SU-DHL-6 (cell line): ENCODE measurements at regions not wholly inside any gene's neighbourhood (a gene's known extent, or its start where the extent isn't known, plus 50 kb on each side); places are given as distances from the start of the nearest gene placed in this dataset.

Experiments used
- H2AFZ ChIP-seq: fragments of 200-600 bp; sonication (generic); 2 replicates; pipeline ENCODE4 v1.6.1; 2014; ENCODE audit warnings: low read depth, mild to moderate bottlenecking, moderate library complexity, mixed read lengths, antibody characterized with exemption, low read length; ENCODE audit not compliant: severe bottlenecking
- H3F3A ChIP-seq: fragments of 200-600 bp; shearing (Covaris generic); 2 replicates; pipeline ENCODE4 v1.6.0; 2016; ENCODE audit warnings: antibody characterized with exemption, mild to moderate bottlenecking; ENCODE audit not compliant: insufficient read depth
- H3K27ac ChIP-seq: fragments of 200-600 bp; sonication (generic); 2 replicates; pipeline ENCODE4 v1.5.1; 2016; ENCODE audit warnings: low read depth, mild to moderate bottlenecking, low read length, moderate library complexity, mixed read lengths
- H3K27me3 ChIP-seq: fragments of 200-600 bp; sonication (generic), shearing (Covaris generic); 2 replicates; pipeline ENCODE4 v1.6.0; 2014; ENCODE audit warnings: mild to moderate bottlenecking, low read length
- H3K36me3 ChIP-seq: fragments of 200-600 bp; sonication (generic); 2 replicates; pipeline ENCODE4 v1.6.1; 2014; ENCODE audit warnings: mild to moderate bottlenecking, low read length, mixed read lengths
- H3K4me2 ChIP-seq: fragments of 300-600, 200-600 bp; shearing (Covaris generic), sonication (generic); 2 replicates; pipeline ENCODE4 v1.6.0; 2014; ENCODE audit warnings: low read length, low read depth, mild to moderate bottlenecking; ENCODE audit not compliant: poor library complexity, severe bottlenecking
- H3K4me3 ChIP-seq: fragments of 200-600 bp; sonication (generic); 2 replicates; pipeline ENCODE4 v1.5.1; 2014; ENCODE audit warnings: antibody characterized with exemption, low read length, mild to moderate bottlenecking, mixed read lengths; ENCODE audit not compliant: insufficient read depth, poor library complexity, severe bottlenecking
- H3K79me2 ChIP-seq: fragments of 200-600 bp; sonication (generic); 2 replicates; pipeline ENCODE4 v1.6.1; 2014; ENCODE audit warnings: mild to moderate bottlenecking, low read length, moderate library complexity; ENCODE audit not compliant: insufficient read depth
- H3K9ac ChIP-seq: fragments of 200-600 bp; sonication (generic); 2 replicates; pipeline ENCODE4 v1.7.0; 2014; ENCODE audit warnings: mild to moderate bottlenecking, low read length
- H3K9me2 ChIP-seq: fragments of 200-600 bp; sonication (generic); replicated peaks from 2 replicates; pipeline ENCODE4 v1.6.1; 2014; ENCODE audit warnings: low read length; ENCODE audit not compliant: insufficient read depth
- H3K9me3 ChIP-seq: fragments of 200-600 bp; sonication (generic); 2 replicates; pipeline ENCODE4 v1.6.1; 2014; ENCODE audit warnings: low read length, mixed read lengths; ENCODE audit not compliant: insufficient read depth
- H4K20me1 ChIP-seq: fragments of 200-600 bp; sonication (generic); 2 replicates; pipeline ENCODE4 v1.6.1; 2014; ENCODE audit warnings: low read depth, mild to moderate bottlenecking, antibody characterized with exemption, low read length, moderate library complexity, mixed read lengths
- CTCF ChIP-seq: fragments of 200-600 bp; sonication (generic); IDR thresholded peaks from one replicate; pipeline ENCODE4 v1.5.1; 2017; ENCODE audit warnings: antibody characterized with exemption, mild to moderate bottlenecking, low read length, moderate library complexity; ENCODE audit not compliant: insufficient read depth, poor library complexity, severe bottlenecking
- EZH2phosphoT487 ChIP-seq: fragments of 200-600 bp; sonication (generic), shearing (Covaris generic); conservative IDR thresholded peaks from 2 replicates; pipeline ENCODE4 v1.6.1; 2018; ENCODE audit warnings: mild to moderate bottlenecking, antibody characterized with exemption, low read length, moderate library complexity, mixed read lengths

GRCh38 chr20:52780462-52780861 lies 191.7 kb upstream of the TSHZ2 start:
- H3K4me3 ChIP-seq, result no peak overlapping the region
- no peaks in the 10 kb centered on the region for H3K79me2 ChIP-seq
- H3K36me3 ChIP-seq, result no peaks in the 10 kb centered on the region
- H3K9me2 ChIP-seq, result no peaks in the 10 kb centered on the region
- TF ChIP-seq EZH2phosphoT487, result no peak
- TF ChIP-seq CTCF, result no peak
- H3F3A ChIP-seq, result no peaks in the 10 kb centered on the region
- H2AFZ ChIP-seq, result no peak overlapping the region
- H3K4me2 ChIP-seq, result no peak overlapping the region
- H4K20me1 ChIP-seq, result no peaks in the 10 kb centered on the region
- no peaks in the 10 kb centered on the region for H3K27me3 ChIP-seq
- H3K9ac ChIP-seq, result no peak overlapping the region
- H3K27ac ChIP-seq, result no peak overlapping the region
- H3K9me3 ChIP-seq, result no peaks in the 10 kb centered on the region

- Histone ChIP-seq H3K79me2 (no peaks in the 10 kb centered on the region), H3K9me3 (no peaks in the 10 kb centered on the region), H2AFZ (no peak overlapping the region), H3K9ac (no peak overlapping the region), H3K27me3 (no peaks in the 10 kb centered on the region), H3K9me2 (no peaks in the 10 kb centered on the region), H3F3A (no peaks in the 10 kb centered on the region), H3K4me2 (no peak overlapping the region), H4K20me1 (no peaks in the 10 kb centered on the region), H3K36me3 (no peaks in the 10 kb centered on the region), H3K4me3 (no peak overlapping the region), H3K27ac (no peak overlapping the region)
- TF ChIP-seq CTCF (no peak), EZH2phosphoT487 (no peak)
Observed at GRCh38 chr20:52779125-52779524, 193.0 kb upstream of the TSHZ2 start.

GRCh38 chr20:52777171-52777570 lies 195.0 kb upstream of the TSHZ2 start:
- H3K27me3 ChIP-seq, result no peaks in the 10 kb centered on the region
- H3K4me3 ChIP-seq, result no peak overlapping the region
- H3K4me2 ChIP-seq, result no peak overlapping the region
- no peaks in the 10 kb centered on the region for H3K36me3 ChIP-seq
- no peak overlapping the region for H3K27ac ChIP-seq
- no peak overlapping the region for H3K9ac ChIP-seq
- no peaks in the 10 kb centered on the region for H4K20me1 ChIP-seq
- no peak overlapping the region for H2AFZ ChIP-seq
- no peaks in the 10 kb centered on the region for H3K9me2 ChIP-seq
- H3F3A ChIP-seq, result no peaks in the 10 kb centered on the region
- TF ChIP-seq CTCF (no peak), EZH2phosphoT487 (no peak)
- H3K79me2 ChIP-seq, result no peaks in the 10 kb centered on the region
- H3K9me3 ChIP-seq, result no peaks in the 10 kb centered on the region

GRCh38 chr20:52775786-52776185 lies 196.4 kb upstream of the TSHZ2 start:
- TF ChIP-seq CTCF (no peak), EZH2phosphoT487 (no peak)
- no peak overlapping the region for H3K9ac ChIP-seq
- no peak overlapping the region for H3K4me3 ChIP-seq
- H3K27me3 ChIP-seq, result no peaks in the 10 kb centered on the region
- H2AFZ ChIP-seq, result no peak overlapping the region
- no peaks in the 10 kb centered on the region for H3F3A ChIP-seq
- H3K9me2 ChIP-seq, result no peaks in the 10 kb centered on the region
- H3K4me2 ChIP-seq, result no peak overlapping the region
- H3K79me2 ChIP-seq, result no peaks in the 10 kb centered on the region
- no peaks in the 10 kb centered on the region for H3K9me3 ChIP-seq
- H4K20me1 ChIP-seq, result no peaks in the 10 kb centered on the region
- no peak overlapping the region for H3K27ac ChIP-seq
- no peaks in the 10 kb centered on the region for H3K36me3 ChIP-seq
